GM12878 (cell line): ENCODE measurements at regions not wholly inside any gene's neighbourhood (a gene's known extent, or its start where the extent isn't known, plus 50 kb on each side); places are given as distances from the start of the nearest gene placed in this dataset.

ENCODE experiments used
- ATAC-seq: fragments of 200-7000 bp; cut with Tn5 transposase; 3 replicates; pipeline ENCODE4 v1.9.1; 2020; ENCODE audit warnings: mild to moderate bottlenecking, moderate library complexity
- BruUV-seq: library from RNA; stranded (reverse); fragments of 400-500 nt; replicated peaks from 2 replicates; lab custom pipeline; 2021; lab: Mats Ljungman, UMichigan
- CTCF ChIA-PET: fragments of 300-600 bp; sonication (Branson Sonifier 250); formaldehyde crosslinking; extraction: SDS; loops from one replicate; lab custom pipeline; 2021; ENCODE audit warnings: inconsistent platforms; lab: Yijun Ruan, JAX
- POLR2A ChIA-PET: fragments of 350-600 bp; formaldehyde crosslinking; extraction: SDS; loops from one replicate; lab custom pipeline; 2021; ENCODE audit warnings: inconsistent platforms; lab: Charles Lee
- RAD21 ChIA-PET: fragments of 300-600 bp; sonication (Branson Sonifier 250); formaldehyde crosslinking; loops from one replicate; lab custom pipeline; 2023; ENCODE audit warnings: antibody characterized with exemption; ENCODE audit not compliant: unreplicated experiment; lab: Charles Lee
- SMC1A ChIA-PET: fragments of 300-600 bp; sonication (Branson Sonifier 250); formaldehyde crosslinking; loops from one replicate; lab custom pipeline; 2023; ENCODE audit not compliant: unreplicated experiment, uncharacterized antibody; lab: Charles Lee
- DNase-seq: peaks from one replicate; pipeline ENCODE4 v3.0.0-alpha.2; 2011; ENCODE audit warnings: low read depth, low spot score
- FAIRE-seq: peaks from 3 replicates; lab custom pipeline; 2011; peaks lifted over from hg19 to GRCh38; lab: Jason Lieb, UNC
- H2AFZ ChIP-seq: 2 replicates; pipeline ENCODE4 v1.6.0; 2011; ENCODE audit warnings: low read depth, low read length, control low read depth; ENCODE audit not compliant: control insufficient read depth
- H3K27ac ChIP-seq: 2 replicates; pipeline ENCODE4 v1.5.1; 2011; ENCODE audit warnings: control low read depth; ENCODE audit not compliant: control insufficient read depth, insufficient read depth
- H3K27me3 ChIP-seq, 2 experiments: replicated peaks in 1 of 2; 2 replicates each; pipeline versions ENCODE4 v1.6.0 to v1.6.1; 2011; ENCODE audit warnings: low read length in 1 of 2; ENCODE audit not compliant: control insufficient read depth in 2 of 2, insufficient read depth in 2 of 2
- H3K36me3 ChIP-seq, 2 experiments: 2 replicates each; pipeline ENCODE4 v1.5.1; 2011; ENCODE audit warnings: low read length in 1 of 2; ENCODE audit not compliant: control insufficient read depth in 2 of 2, insufficient read depth in 2 of 2
- H3K4me1 ChIP-seq: 2 replicates; pipeline ENCODE4 v1.6.1; 2011; ENCODE audit warnings: mild to moderate bottlenecking, low read length, moderate library complexity, mixed read lengths; ENCODE audit not compliant: control insufficient read depth, insufficient read depth
- H3K4me2 ChIP-seq: 2 replicates; pipeline ENCODE4 v1.6.0; 2011; ENCODE audit warnings: control low read depth; ENCODE audit not compliant: control insufficient read depth, insufficient read depth
- H3K4me3 ChIP-seq: fragments of 200-600 bp; sonication (generic); 2 replicates; pipeline ENCODE4 v1.5.1; 2016
- H3K79me2 ChIP-seq: 2 replicates; pipeline ENCODE4 v1.6.0; 2011; ENCODE audit warnings: low read length; ENCODE audit not compliant: control insufficient read depth, insufficient read depth
- H3K9ac ChIP-seq: 2 replicates; pipeline ENCODE4 v1.8.0; 2011; ENCODE audit warnings: low read length, control low read depth, mixed read lengths; ENCODE audit not compliant: control insufficient read depth, insufficient read depth
- H3K9me3 ChIP-seq: replicated peaks from 3 replicates; pipeline ENCODE4 v1.5.1; 2011; ENCODE audit warnings: mild to moderate bottlenecking, low read length; ENCODE audit not compliant: control insufficient read depth, insufficient read depth
- H4K20me1 ChIP-seq: 2 replicates; pipeline ENCODE4 v1.6.0; 2011; ENCODE audit not compliant: control insufficient read depth, insufficient read depth
- BCL3 ChIP-seq: IDR thresholded peaks from 2 replicates; pipeline ENCODE4 v1.6.1; 2011; ENCODE audit warnings: borderline replicate concordance, low read depth, mild to moderate bottlenecking, moderate library complexity, low read length; ENCODE audit not compliant: insufficient read depth, poor library complexity, severe bottlenecking
- ETV6 ChIP-seq, 2 experiments: fragments of 450-650 bp in 1 of 2; IDR thresholded peaks in 1 of 2; conservative IDR thresholded peaks in 1 of 2; 2 replicates each; pipeline ENCODE4 v1.6.1; 2014; ENCODE audit warnings: antibody characterized with exemption in 1 of 2, borderline replicate concordance in 1 of 2, low read depth in 1 of 2, mild to moderate bottlenecking in 1 of 2, moderate library complexity in 1 of 2
- FOS ChIP-seq: IDR thresholded peaks from 3 replicates; pipeline ENCODE4 v1.6.1; 2011; ENCODE audit warnings: borderline replicate concordance; ENCODE audit not compliant: insufficient read length; ENCODE audit errors: extremely low read depth
- JUND ChIP-seq: IDR thresholded peaks from 2 replicates; pipeline ENCODE4 v1.6.1; 2012; ENCODE audit warnings: low read depth, mild to moderate bottlenecking, low read length, improper control_type of control experiment, moderate library complexity
- LARP7 ChIP-seq: fragments of 450-650 bp; IDR thresholded peaks from 2 replicates; pipeline ENCODE4 v1.6.1; 2017; ENCODE audit warnings: mild to moderate bottlenecking
- NFXL1 ChIP-seq: fragments of 450-650 bp; IDR thresholded peaks from 2 replicates; pipeline ENCODE4 v1.6.1; 2017; ENCODE audit warnings: antibody characterized with exemption, mild to moderate bottlenecking, borderline replicate concordance
- NR2C1 ChIP-seq: fragments of 450-650 bp; IDR thresholded peaks from 2 replicates; pipeline ENCODE4 v1.6.1; 2017; ENCODE audit warnings: antibody characterized with exemption, mild to moderate bottlenecking, moderate library complexity
- PBX3 ChIP-seq: IDR thresholded peaks from 2 replicates; pipeline ENCODE4 v1.6.1; 2011; ENCODE audit warnings: mild to moderate bottlenecking, low read depth, low read length, moderate library complexity; ENCODE audit not compliant: insufficient replicate concordance
- PKNOX1 ChIP-seq: fragments of 450-650 bp; IDR thresholded peaks from 2 replicates; pipeline ENCODE4 v1.6.1; 2016; ENCODE audit warnings: mild to moderate bottlenecking
- PML ChIP-seq: IDR thresholded peaks from 2 replicates; pipeline ENCODE4 v1.6.1; 2012; ENCODE audit warnings: low read length, inconsistent platforms
- POLR2AphosphoS5 ChIP-seq: IDR thresholded peaks from 2 replicates; pipeline ENCODE4 v1.6.1; 2011; ENCODE audit warnings: mild to moderate bottlenecking, low read length, inconsistent platforms
- RAD51 ChIP-seq: fragments of 450-650 bp; IDR thresholded peaks from 2 replicates; pipeline ENCODE4 v1.6.1; 2016; ENCODE audit warnings: moderate library complexity, mild to moderate bottlenecking, inconsistent platforms
- RELB ChIP-seq: fragments of 450-650 bp; IDR thresholded peaks from 2 replicates; pipeline ENCODE4 v1.6.1; 2017; ENCODE audit warnings: low read depth, mild to moderate bottlenecking, moderate library complexity
- STAT3 ChIP-seq: IDR thresholded peaks from 2 replicates; pipeline ENCODE4 v1.6.1; 2011; ENCODE audit warnings: low read depth, low read length, improper control_type of control experiment
- YY1 ChIP-seq: IDR thresholded peaks from 2 replicates; pipeline ENCODE4 v1.6.1; 2011; ENCODE audit warnings: low read depth, mild to moderate bottlenecking, low read length
- ZBED1 ChIP-seq: IDR thresholded peaks from 2 replicates; pipeline ENCODE4 v1.6.1; 2016; ENCODE audit warnings: borderline replicate concordance
- ZBTB33 ChIP-seq: fragments of 450-650 bp; IDR thresholded peaks from 2 replicates; pipeline ENCODE4 v1.6.1; 2017; ENCODE audit warnings: mild to moderate bottlenecking
- ZNF217 ChIP-seq: fragments of 450-650 bp; IDR thresholded peaks from 2 replicates; pipeline ENCODE4 v1.6.1; 2017; ENCODE audit warnings: antibody characterized with exemption, mild to moderate bottlenecking
- WGBS: methylation state at CpG from one replicate; pipeline ENCODE4 v1.1.6; 2016; ENCODE audit warnings: low lambda C conversion rate; ENCODE audit not compliant: insufficient replicate concordance, insufficient coverage; ENCODE audit errors: missing lambda C conversion rate; 5-methylcytosine and 5-hydroxymethylcytosine counted together
- in situ Hi-C: fragments of 300-500 bp; cut with MboI; formaldehyde crosslinking; loops from 9 replicates; pipeline ENCODE4 v1.14.3; 2018; ENCODE audit warnings: mixed read lengths
- intact Hi-C: fragments of 100-400 bp; cut with micrococcal nuclease; formaldehyde crosslinking; loops from one replicate; pipeline ENCODE4 v1.14.2; 2022; ENCODE audit not compliant: unreplicated experiment

GRCh38 chr7:81301815-81302214 lies 383.0 kb upstream of the SEMA3C start:
- 0% methylated on average over 2 of the region's 2 CpGs for WGBS
- RAD21 ChIA-PET, result no interaction called here
- no peak overlapping the region for H3K27ac ChIP-seq
- BruUV-seq, result no TSS peak
- POLR2A ChIA-PET, result no interaction called here
- CTCF ChIA-PET, result no interaction called here
- H2AFZ ChIP-seq, result no peak overlapping the region
- no peaks in the 10 kb centered on the region for H4K20me1 ChIP-seq
- H3K27me3 ChIP-seq, result no peaks in the 10 kb centered on the region
- no peak overlapping the region for H3K4me3 ChIP-seq
- DNase-seq, result no peak
- SMC1A ChIA-PET, result no interaction called here
- no peak for ATAC-seq
- no peak overlapping the region for H3K9ac ChIP-seq
- no peak overlapping the region for H3K4me2 ChIP-seq
- in situ Hi-C loops (no loop called here), intact Hi-C loops (no loop called here)
- no peaks in the 10 kb centered on the region for H3K79me2 ChIP-seq
- FAIRE-seq, result no peak
- H3K9me3 ChIP-seq, result no peaks in the 10 kb centered on the region
- H3K4me1 ChIP-seq, result no peaks in the 10 kb centered on the region
- H3K36me3 ChIP-seq, result no peaks in the 10 kb centered on the region
- TF ChIP-seq NFXL1 (no peak), ZBED1 (no peak), PBX3 (no peak), POLR2AphosphoS5 (no peak), NR2C1 (no peak), JUND (no peak), ZBTB33 (no peak), ETV6 (conservative IDR thresholded peaks at IDR 0.05 in 1 of 2, IDR thresholded peaks at IDR 0.05 in 1 of 2; ENCODE audit: borderline replicate concordance in 1 of 2, low read depth in 1 of 2) (no peak), LARP7 (no peak), BCL3 (no peak), ZNF217 (no peak), PKNOX1 (no peak), RELB (no peak), FOS (no peak), PML (no peak), RAD51 (no peak), YY1 (no peak), STAT3 (no peak)
